Adrenal gland (tissue), 5 donors: ENCODE measurements at regions not wholly inside any gene's neighbourhood (a gene's known extent, or its start where the extent isn't known, plus 50 kb on each side); places are given as distances from the start of the nearest gene placed in this dataset.

Experiments
- CTCF ChIP-seq, 6 experiments: fragments of 450-650 bp in 4 of 6; fragments of 200-600 bp in 2 of 6; sonication (generic) in 1 of 6; IDR thresholded peaks; 1 replicate in 5 of 6; 2 replicates in 1 of 6; pipeline versions ENCODE4 v1.5.1 to v1.8.0; 2016 to 2021; ENCODE audit warnings: antibody characterized with exemption in 6 of 6, mild to moderate bottlenecking in 2 of 6, moderate library complexity in 1 of 6
- POLR2A ChIP-seq, 2 donors: fragments of 450-650 bp; IDR thresholded peaks; one replicate each; pipeline ENCODE4 v1.6.1; 2017; ENCODE audit warnings: antibody characterized with exemption in 2 of 2, mild to moderate bottlenecking in 2 of 2, moderate library complexity in 1 of 2
- donor health status: DM: no; HTN: no; CAD: no.

- no peak for TF ChIP-seq CTCF (IDR thresholded peaks at IDR 0.05)
- TF ChIP-seq POLR2A (IDR thresholded peaks at IDR 0.05), result no peak
These were observed 116.6 kb upstream of the SLC44A1 start for GRCh38 chr9:105127863-105128220.
